ENCODE measurements at regions not wholly inside any gene's neighbourhood (a gene's known extent, or its start where the extent isn't known, plus 50 kb on each side); places are given as distances from the start of the nearest gene placed in this dataset.
A peak's percentile ranks its signal among the peaks of the same experiment; 100 is the strongest.

- CTCF ChIA-PET = no interaction called here
- no peaks in the 10 kb centered on the region for H3K9me3 ChIP-seq (ENCODE audit: low read length)
- no peaks in the 10 kb centered on the region for H3K4me1 ChIP-seq (ENCODE audit: insufficient read depth, low read length)
- H3K27me3 ChIP-seq (ENCODE audit: low read length) = no peaks in the 10 kb centered on the region
- no peaks in the 10 kb centered on the region for H4K20me1 ChIP-seq (ENCODE audit: low read length)
- BruUV-seq (replicated peaks) = no TSS peak
- no peak overlapping the region for H3K9ac ChIP-seq (ENCODE audit: low read length)
- no peaks in the 10 kb centered on the region for H3K36me3 ChIP-seq (ENCODE audit: low read depth, low read length)
- ATAC-seq (peak; percentile 62), DNase-seq (no peak)
- no peak overlapping the region for H3K27ac ChIP-seq (ENCODE audit: low read length)
- H3K4me2 ChIP-seq (ENCODE audit: low read length) = no peak overlapping the region
- POLR2A ChIA-PET (ENCODE audit: unreplicated experiment) = no interaction called here
- H3K79me2 ChIP-seq (ENCODE audit: low read length) = no peaks in the 10 kb centered on the region
- no peaks in the 10 kb centered on the region for H3K9me2 ChIP-seq (replicated peaks; ENCODE audit: low read length)
- no peak overlapping the region for H3K4me3 ChIP-seq (ENCODE audit: low read length)
- H2AFZ ChIP-seq (ENCODE audit: low read length) = no peak overlapping the region
- H3F3A ChIP-seq (ENCODE audit: low read length, unreplicated experiment) = no peaks in the 10 kb centered on the region
- intact Hi-C loops (cut with micrococcal nuclease) = no loop called here
- TF ChIP-seq EZH2phosphoT487 (IDR thresholded peaks at IDR 0.05; ENCODE audit: borderline replicate concordance, low read length) = no peak
- TF ChIP-seq EZH2 (IDR thresholded peaks at IDR 0.05; ENCODE audit: low read length, unreplicated experiment) = no peak
- no peak for TF ChIP-seq CTCF (conservative IDR thresholded peaks at IDR 0.05; ENCODE audit: low read depth, low read length)
These were observed 586.6 kb downstream of the SLITRK1 start for GRCh38 chr13:83295686-83296085.

GRCh38 chr13:83286737-83287136, 595.5 kb downstream of the SLITRK1 start:
- Histone ChIP-seq H4K20me1 (ENCODE audit: low read length) (no peaks in the 10 kb centered on the region), H3K9me3 (ENCODE audit: low read length) (no peaks in the 10 kb centered on the region), H3K9me2 (replicated peaks; ENCODE audit: low read length) (no peaks in the 10 kb centered on the region), H3K4me1 (ENCODE audit: insufficient read depth, low read length) (peaks cover 3% of the 10 kb centered on the region), H3K9ac (ENCODE audit: low read length) (no peak overlapping the region), H3K27ac (ENCODE audit: low read length) (0 out of 2 replicates have a peak overlapping the region, but pooled peaks have one; percentile 28), H2AFZ (ENCODE audit: low read length) (no peak overlapping the region), H3K27me3 (ENCODE audit: low read length) (no peaks in the 10 kb centered on the region), H3K4me3 (ENCODE audit: low read length) (no peak overlapping the region), H3K79me2 (ENCODE audit: low read length) (no peaks in the 10 kb centered on the region), H3K4me2 (ENCODE audit: low read length) (0 out of 2 replicates have a peak overlapping the region, but pooled peaks have one; percentile 8), H3K36me3 (ENCODE audit: low read depth, low read length) (no peaks in the 10 kb centered on the region), H3F3A (ENCODE audit: low read length, unreplicated experiment) (no peaks in the 10 kb centered on the region)
- DNase-seq = peak; percentile 48
- intact Hi-C loops (cut with micrococcal nuclease) = no loop called here
- peak; percentile 62 for ATAC-seq
- CTCF ChIA-PET = no interaction called here
- POLR2A ChIA-PET (ENCODE audit: unreplicated experiment) = no interaction called here
- TF ChIP-seq EZH2phosphoT487 (IDR thresholded peaks at IDR 0.05; ENCODE audit: borderline replicate concordance, low read length) (no peak), CTCF (conservative IDR thresholded peaks at IDR 0.05; ENCODE audit: low read depth, low read length) (no peak), EZH2 (IDR thresholded peaks at IDR 0.05; ENCODE audit: low read length, unreplicated experiment) (no peak)
- BruUV-seq (replicated peaks) = no TSS peak

- CTCF ChIA-PET = no interaction called here
These were observed 600.6 kb downstream of the SLITRK1 start for GRCh38 chr13:83281654-83282053.

More at GRCh38 chr13:83281654-83282053, 600.6 kb downstream of the SLITRK1 start:
- intact Hi-C loops (cut with micrococcal nuclease) = no loop called here
- no TSS peak for BruUV-seq (replicated peaks)
- no peaks in the 10 kb centered on the region for H3K9me2 ChIP-seq (replicated peaks; ENCODE audit: low read length)
- H3K27ac ChIP-seq (ENCODE audit: low read length) = no peak overlapping the region
- no peaks in the 10 kb centered on the region for H3K79me2 ChIP-seq (ENCODE audit: low read length)
- no peak for DNase-seq
- no peaks in the 10 kb centered on the region for H3F3A ChIP-seq (ENCODE audit: low read length, unreplicated experiment)
- POLR2A ChIA-PET (ENCODE audit: unreplicated experiment) = no interaction called here
- H3K36me3 ChIP-seq (ENCODE audit: low read depth, low read length) = no peaks in the 10 kb centered on the region
- H2AFZ ChIP-seq (ENCODE audit: low read length) = no peak overlapping the region
- H3K9ac ChIP-seq (ENCODE audit: low read length) = no peak overlapping the region
- H3K4me3 ChIP-seq (ENCODE audit: low read length) = no peak overlapping the region
- H3K27me3 ChIP-seq (ENCODE audit: low read length) = no peaks in the 10 kb centered on the region
- no peak for ATAC-seq
- H3K4me2 ChIP-seq (ENCODE audit: low read length) = no peak overlapping the region
- no peaks in the 10 kb centered on the region for H4K20me1 ChIP-seq (ENCODE audit: low read length)
- TF ChIP-seq EZH2phosphoT487 (IDR thresholded peaks at IDR 0.05; ENCODE audit: borderline replicate concordance, low read length) (no peak), CTCF (conservative IDR thresholded peaks at IDR 0.05; ENCODE audit: low read depth, low read length) (no peak), EZH2 (IDR thresholded peaks at IDR 0.05; ENCODE audit: low read length, unreplicated experiment) (no peak)
- peaks cover 3% of the 10 kb centered on the region; the same call in 1 of the 2 replicates for H3K4me1 ChIP-seq (ENCODE audit: insufficient read depth, low read length)
- H3K9me3 ChIP-seq (ENCODE audit: low read length) = no peaks in the 10 kb centered on the region
